ENCODE measurements at regions not wholly inside any gene's neighbourhood (a gene's known extent, or its start where the extent isn't known, plus 50 kb on each side); places are given as distances from the start of the nearest gene placed in this dataset.

GRCh38 chr2:85956646-85957039, 67.9 kb upstream of the ST3GAL5 start:
- ATAC-seq (peak; percentile 35; the same call in 1 of the 3 replicates), DNase-seq (ENCODE audit: low spot score) (no peak)
- Histone ChIP-seq H2AFZ (no peak overlapping the region; the same call in 1 of the 2 replicates), H3F3A (replicated peaks; ENCODE audit: low read depth) (no peaks in the 10 kb centered on the region), H3K27me3 (ENCODE audit: insufficient read depth) (no peaks in the 10 kb centered on the region), H3K27ac (ENCODE audit: low read depth) (no peak overlapping the region; the same call in 1 of the 2 replicates), H3K4me1 (ENCODE audit: insufficient read depth) (peaks cover 17% of the 10 kb centered on the region), H3K36me3 (ENCODE audit: insufficient read depth) (no peaks in the 10 kb centered on the region), H3K9me2 (ENCODE audit: insufficient read depth) (peaks cover 4% of the 10 kb centered on the region; the same call in 1 of the 2 replicates), H4K20me1 (replicated peaks; ENCODE audit: insufficient read depth) (no peaks in the 10 kb centered on the region), H3K79me2 (replicated peaks; ENCODE audit: insufficient read depth) (no peaks in the 10 kb centered on the region), H3K4me3 (0 out of 2 replicates have a peak overlapping the region, but pooled peaks have one; percentile 10), H3K4me2 (0 out of 2 replicates have a peak overlapping the region, but pooled peaks have one; percentile 40)
- Mint-ChIP-seq H3K27ac (peak overlapping the region; percentile 70), H3K9me3 (peaks cover 12% of the 10 kb centered on the region), H3K4me1 (peaks cover 19% of the 10 kb centered on the region), H3K36me3 (ENCODE audit: low read depth) (no peaks in the 10 kb centered on the region), H3K27me3 (ENCODE audit: insufficient read depth, low read depth, poor library complexity) (peaks cover 10% of the 10 kb centered on the region), H3K4me3 (no peak overlapping the region)
- no peak for TF ChIP-seq CTCF (conservative IDR thresholded peaks at IDR 0.05; ENCODE audit: low read depth in 2 of 2)

- no peaks in the 10 kb centered on the region for H4K20me1 ChIP-seq (replicated peaks; ENCODE audit: insufficient read depth)
- no peak overlapping the region; the same call in 1 of the 2 replicates for H3K27ac Mint-ChIP-seq
- ATAC-seq (no peak), DNase-seq (ENCODE audit: low spot score) (no peak)
- peaks cover 2% of the 10 kb centered on the region; the same call in 1 of the 3 replicates for H3K9me3 Mint-ChIP-seq
- H3K79me2 ChIP-seq (replicated peaks; ENCODE audit: insufficient read depth), result no peaks in the 10 kb centered on the region
- no peaks in the 10 kb centered on the region for H3K27me3 ChIP-seq (ENCODE audit: insufficient read depth)
- peaks cover 4% of the 10 kb centered on the region; the same call in 1 of the 2 replicates for H3K9me2 ChIP-seq (ENCODE audit: insufficient read depth)
- 0 out of 2 replicates have a peak overlapping the region, but pooled peaks have one; percentile 32 for H2AFZ ChIP-seq
- H3K27ac ChIP-seq (ENCODE audit: low read depth), result no peak overlapping the region
- H3K36me3 ChIP-seq (ENCODE audit: insufficient read depth), result no peaks in the 10 kb centered on the region
- no peak overlapping the region for H3K4me3 ChIP-seq
- H3K4me1 ChIP-seq (ENCODE audit: insufficient read depth), result peaks cover 17% of the 10 kb centered on the region
- H3K36me3 Mint-ChIP-seq (ENCODE audit: low read depth), result no peaks in the 10 kb centered on the region
- no peak overlapping the region for H3K4me3 Mint-ChIP-seq
- no peak overlapping the region for H3K4me2 ChIP-seq
- no peaks in the 10 kb centered on the region for H3F3A ChIP-seq (replicated peaks; ENCODE audit: low read depth)
- peaks cover 19% of the 10 kb centered on the region for H3K4me1 Mint-ChIP-seq
- peaks cover 10% of the 10 kb centered on the region for H3K27me3 Mint-ChIP-seq (ENCODE audit: insufficient read depth, low read depth, poor library complexity)
- TF ChIP-seq ZNF462 (CRISPR knock-in tag; IDR thresholded peaks at IDR 0.05) (no peak), JUNB (IDR thresholded peaks at IDR 0.05; ENCODE audit: unreplicated experiment) (no peak), NANOG (IDR thresholded peaks at IDR 0.05; ENCODE audit: borderline replicate concordance) (no peak), POLR2AphosphoS5 (IDR thresholded peaks at IDR 0.05; ENCODE audit: low read depth) (no peak), EZH2phosphoT487 (IDR thresholded peaks at IDR 0.05; ENCODE audit: unreplicated experiment) (no peak), ETS1 (IDR thresholded peaks at IDR 0.05) (no peak), CREB1 (CRISPR knock-in tag; IDR thresholded peaks at IDR 0.05; ENCODE audit: low read depth) (no peak), EZH2 (IDR thresholded peaks at IDR 0.05; ENCODE audit: low read depth, unreplicated experiment) (no peak)
Measured at GRCh38 chr2:85954590-85955458, 66.0 kb upstream of the ST3GAL5 start.
